ENCODE measurements at regions not wholly inside any gene's neighbourhood (a gene's known extent, or its start where the extent isn't known, plus 50 kb on each side); places are given as distances from the start of the nearest gene placed in this dataset.

DNA sequence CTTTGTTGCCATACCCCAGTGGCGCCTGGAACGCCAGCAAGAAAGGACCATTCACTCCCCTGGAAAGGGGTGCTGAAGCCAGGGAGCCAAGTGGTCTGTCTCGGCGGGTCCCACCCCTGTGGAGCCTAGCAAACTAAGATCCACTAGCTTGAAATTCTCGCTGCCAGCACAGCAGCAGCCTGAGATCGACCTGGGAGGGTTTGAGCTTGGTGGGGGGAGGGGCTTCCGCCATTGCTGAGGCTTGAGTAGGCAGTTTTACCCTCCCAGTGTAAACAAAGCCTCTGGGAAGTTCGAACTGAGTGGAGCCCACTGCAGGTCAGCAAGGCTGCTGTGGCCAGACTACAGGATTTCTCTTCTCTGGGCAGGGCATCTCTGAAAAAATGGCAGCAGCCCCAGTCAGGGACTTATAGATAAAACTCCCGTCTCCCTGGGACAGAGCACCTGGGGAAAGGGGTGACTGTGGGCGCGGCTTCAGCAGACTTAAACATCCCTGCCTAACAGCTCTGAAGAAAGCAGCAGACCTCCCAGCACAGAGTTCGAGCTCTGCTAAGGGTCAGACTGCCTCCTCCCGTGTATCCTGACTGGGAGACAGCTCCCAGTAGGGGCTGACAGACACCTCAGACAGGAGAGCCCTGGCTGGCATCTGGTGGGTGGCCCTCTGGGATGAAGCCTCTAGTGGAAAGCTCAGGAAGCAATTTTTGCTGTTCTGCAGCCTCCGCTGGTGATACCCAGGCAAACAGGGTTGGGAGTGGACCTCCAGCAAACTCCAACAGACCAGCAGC lies 281.1 kb upstream of the SP4 start:
- no peak for DNase-seq (ENCODE audit: low spot score)

DNA sequence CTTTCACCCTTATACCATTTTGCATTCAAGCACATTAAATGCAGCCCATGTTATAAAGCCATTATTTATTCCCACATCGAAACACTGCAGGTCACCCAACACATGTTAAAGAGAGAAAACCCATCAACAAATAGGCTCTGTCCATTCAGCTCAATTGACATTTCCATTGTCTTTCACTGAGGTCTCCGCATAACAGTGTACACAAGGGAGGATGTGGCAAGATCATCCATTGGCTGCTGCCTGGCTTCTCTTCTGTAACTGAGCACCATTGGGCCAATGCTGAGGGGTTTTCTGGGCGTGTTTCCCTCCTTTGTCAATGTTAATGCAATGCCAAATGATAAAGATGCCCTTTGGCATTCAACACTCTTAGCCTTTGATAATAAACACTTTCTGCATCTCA lies 278.1 kb upstream of the SP4 start:
- DNase-seq (ENCODE audit: low spot score) = no peak

DNA sequence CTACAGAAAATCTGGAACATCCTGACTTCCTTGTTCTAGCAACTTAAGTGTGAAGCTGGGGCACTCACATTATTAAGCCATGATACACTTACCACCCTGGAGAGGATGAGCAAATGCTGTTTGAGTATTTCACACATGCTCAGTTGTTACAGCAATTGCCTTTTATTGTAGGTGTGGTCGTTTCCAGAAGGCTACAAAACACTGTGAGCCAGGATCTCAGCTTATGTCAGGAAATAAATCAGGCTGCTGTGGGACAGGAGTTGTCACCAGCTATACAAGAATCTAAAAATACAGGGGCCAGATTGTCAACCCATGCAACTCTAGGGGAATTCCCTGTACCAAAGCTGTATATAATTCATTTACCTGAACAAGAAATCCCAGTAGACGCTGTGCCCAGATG lies 273.3 kb upstream of the SP4 start:
- DNase-seq (ENCODE audit: low spot score) = no peak

DNA sequence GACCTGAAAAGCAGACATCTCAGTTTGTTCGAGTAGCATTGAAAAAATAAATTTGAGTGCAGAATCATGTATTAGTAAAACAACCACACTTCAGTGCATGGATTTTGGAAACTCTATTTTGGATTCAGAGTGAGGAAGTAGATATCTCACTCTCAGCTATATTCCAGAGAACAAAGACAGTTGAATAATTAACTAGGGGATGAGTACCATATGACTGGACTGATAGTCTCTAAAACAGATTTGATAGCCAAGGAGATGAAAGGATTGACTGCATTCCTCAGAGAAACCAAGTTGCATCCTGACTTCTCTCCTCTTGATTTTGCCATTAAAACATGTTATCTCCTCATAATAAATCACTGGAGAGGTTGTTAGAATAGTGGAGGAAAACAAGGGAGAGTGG lies 268.4 kb upstream of the SP4 start:
- no peak for DNase-seq (ENCODE audit: low spot score)

DNA sequence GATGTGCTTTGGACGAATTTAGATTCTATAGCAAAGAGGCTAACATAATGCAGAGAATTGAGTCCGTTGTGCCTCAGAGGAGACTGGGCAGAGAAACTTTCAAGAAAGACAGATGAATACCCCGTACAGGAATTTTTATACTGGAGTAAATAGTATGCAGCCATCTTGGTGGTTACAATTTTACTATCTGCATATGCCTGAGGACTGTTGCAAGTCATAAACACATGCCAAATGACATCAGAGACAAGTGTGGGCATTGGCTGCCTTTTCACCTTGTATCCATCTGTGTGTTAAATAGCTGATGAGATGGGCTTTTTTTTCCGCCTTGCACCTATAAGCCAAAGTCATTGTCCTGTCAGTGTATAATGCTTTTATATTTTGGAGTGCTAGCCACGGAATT lies 267.5 kb upstream of the SP4 start:
- no peak for DNase-seq (ENCODE audit: low spot score)

DNA sequence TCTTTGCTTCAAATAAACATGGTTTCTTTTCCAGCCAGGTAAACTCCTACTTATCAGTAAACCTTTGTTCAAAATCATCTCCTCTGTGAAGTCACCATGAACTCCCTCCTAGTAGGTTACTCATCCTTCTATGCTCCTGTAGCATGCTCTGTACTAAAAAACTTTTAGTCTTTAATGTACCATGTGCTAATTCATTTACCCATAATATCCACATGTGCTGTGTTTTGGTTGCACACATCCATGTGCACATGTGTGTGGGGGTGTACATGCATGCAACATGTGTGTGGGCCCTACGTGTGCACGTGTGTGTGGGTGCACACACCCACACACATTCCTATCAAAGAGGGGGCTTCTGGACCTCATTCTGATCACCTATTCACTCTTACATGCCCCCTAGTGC lies 259.9 kb upstream of the SP4 start:
- no peak for DNase-seq (ENCODE audit: low spot score)

DNA sequence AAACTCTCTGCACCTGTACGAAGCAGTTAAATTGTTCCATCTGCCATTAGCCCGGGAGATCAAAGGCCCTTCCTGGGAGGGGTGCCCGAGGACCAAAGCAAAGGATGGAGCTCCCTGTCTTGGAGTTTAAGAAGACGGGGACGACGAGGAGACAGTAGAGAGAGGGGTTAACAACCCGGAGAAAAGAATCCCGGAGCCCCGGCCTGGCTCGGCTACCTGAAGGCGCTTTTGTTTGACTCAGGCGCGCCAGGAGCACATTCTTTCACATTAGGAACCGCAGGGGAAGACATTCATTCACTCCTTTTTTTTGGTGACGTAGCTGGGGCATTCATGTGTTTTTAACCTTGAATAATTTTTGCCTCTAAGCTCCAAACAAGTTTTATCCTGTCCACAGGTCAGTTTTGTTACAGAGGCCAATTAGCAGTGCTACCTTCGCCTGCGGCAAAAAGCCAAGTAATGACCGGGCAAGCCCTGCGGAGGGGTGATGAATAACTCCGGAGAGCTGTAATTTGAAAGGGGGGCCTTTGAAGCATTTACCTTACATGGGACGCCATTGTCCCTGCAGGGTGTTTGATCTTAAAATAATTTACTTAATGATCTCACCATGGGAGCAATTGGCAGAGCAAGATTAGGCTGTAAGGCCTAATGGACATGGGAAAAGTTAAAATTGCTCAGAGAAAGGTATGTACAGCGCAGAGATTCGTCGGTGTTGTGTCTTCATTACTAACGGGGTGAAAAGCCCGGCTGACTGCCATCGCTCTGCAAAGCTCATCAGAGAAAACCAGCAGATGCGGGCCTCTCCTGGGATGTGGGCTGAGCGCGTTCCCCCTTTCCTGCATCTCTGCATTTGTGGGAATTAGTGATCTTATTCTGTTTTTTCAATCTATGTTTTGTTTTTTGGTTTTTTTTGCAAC lies 258.0 kb upstream of the SP4 start:
- no peak for DNase-seq (ENCODE audit: low spot score)

DNA sequence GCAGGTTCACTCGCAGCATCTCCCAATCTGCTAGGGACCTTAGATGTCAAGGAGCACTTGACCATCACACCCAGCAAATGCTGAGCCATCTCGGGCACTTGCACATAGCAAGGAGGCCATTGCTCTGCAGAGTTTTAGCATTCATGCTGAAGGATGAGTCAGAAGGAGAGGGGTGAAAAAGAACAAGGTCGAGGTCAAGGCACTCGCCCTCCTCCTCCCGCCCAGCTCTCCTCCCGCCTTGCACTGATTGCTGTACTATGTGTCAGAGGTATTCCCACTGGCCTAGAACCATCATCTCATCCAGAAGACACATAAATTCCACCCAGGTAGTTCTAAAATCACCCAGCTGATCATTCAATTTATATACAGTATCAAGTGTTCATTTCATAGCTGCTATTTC lies 255.1 kb upstream of the SP4 start:
- DNase-seq (ENCODE audit: low spot score) = no peak

DNA sequence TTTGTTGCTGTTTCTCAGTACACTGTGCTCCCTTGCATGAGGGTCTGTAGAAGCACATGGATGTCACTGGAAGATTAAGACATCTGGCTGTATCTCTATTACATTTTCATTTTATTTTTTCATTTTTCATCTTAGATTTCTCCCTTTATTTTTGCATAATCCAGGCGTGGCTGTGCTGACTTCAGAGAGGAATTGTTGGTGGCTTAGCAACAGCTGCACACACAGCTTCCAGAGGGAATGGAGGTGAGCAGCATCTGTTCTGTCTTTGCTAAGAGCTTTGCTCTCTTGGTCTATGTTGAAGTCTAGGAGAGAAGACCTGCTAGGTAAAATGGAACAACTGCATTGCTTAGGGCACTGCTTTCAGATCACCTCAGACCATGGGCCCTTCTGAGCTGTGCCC lies 254.4 kb upstream of the SP4 start:
- no peak for DNase-seq (ENCODE audit: low spot score)

DNA sequence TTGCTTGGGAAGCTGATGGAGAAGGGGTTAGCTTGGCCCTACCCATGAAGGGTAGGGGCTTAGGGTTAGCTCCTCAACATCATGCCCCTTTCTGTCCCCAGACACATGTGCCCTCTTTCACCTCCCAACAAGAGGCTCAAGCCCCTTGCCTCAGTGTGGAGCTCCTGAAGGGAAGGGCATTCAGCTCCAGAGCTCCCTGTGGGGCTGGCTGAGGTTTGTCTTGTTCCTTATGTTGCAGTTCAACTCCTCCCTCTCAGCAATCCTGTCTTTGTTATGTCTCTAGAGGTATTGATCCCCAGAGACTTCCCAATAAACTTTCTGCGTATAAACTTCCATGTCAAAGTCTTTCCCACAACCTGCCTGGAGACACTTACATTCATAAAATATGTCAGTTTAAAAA lies 252.2 kb upstream of the SP4 start:
- DNase-seq (ENCODE audit: low spot score) = no peak

DNA sequence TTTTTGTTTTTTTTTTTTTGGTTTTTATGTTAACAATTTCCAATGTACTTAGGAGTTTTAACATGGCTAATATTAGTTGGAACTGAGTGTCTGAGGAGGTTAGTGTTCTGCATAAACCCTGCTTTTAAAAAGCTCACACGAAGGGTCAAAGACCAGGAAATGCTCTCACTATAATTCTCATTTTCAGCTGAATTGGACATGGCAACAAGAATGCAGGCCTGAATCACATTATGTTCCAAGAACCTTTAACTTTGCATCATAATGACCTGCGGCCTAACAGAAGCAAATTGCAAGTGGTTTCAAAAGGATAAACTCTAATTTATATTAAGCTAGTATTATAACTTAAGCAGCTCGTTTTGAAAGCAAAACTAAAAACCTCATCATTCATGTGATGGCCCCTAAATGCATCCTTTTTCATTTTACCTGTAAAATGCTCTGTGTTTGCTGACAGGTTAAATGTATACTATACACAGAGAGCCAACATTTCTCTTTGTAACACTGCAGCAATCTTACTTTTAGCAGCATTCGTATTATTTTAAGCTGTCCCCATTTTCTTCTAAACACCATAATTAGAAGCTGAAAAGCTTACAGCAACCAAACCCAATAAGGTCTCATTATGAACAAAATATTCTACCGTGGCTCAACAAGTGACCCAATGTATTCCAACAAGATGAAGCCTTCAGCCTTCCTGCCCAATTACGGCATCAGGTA lies 242.8 kb upstream of the SP4 start:
- DNase-seq (ENCODE audit: low spot score) = no peak

DNA sequence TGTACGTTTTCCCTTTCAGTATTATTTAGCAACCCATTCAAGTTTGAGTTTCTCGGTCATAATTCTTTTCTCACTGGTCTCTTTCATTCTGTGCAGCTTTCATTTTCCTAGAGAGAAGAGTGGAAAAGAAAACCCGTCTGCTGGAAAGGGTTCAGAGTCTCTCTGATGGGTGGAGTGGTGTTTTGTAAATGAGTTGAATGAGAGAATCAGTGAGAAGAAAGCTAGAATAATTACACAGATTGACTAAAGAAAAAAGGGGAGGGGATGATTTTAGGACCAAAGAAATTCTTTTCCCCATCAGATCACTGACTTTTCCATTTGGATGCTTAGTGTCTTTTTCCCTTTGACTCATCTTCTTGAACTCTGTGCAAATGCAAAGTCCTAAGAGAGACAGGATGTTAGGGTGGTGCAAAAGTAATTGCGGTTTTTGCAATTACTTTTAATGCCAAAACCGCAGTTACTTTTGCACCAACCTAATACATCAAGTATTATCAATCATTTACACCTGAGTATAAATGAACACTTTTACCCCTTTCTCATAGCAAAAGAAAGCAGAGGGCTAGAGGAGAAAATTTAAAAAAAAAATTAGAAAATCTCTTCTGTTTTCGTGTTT lies 242.1 kb upstream of the SP4 start:
- DNase-seq (ENCODE audit: low spot score) = no peak

DNA sequence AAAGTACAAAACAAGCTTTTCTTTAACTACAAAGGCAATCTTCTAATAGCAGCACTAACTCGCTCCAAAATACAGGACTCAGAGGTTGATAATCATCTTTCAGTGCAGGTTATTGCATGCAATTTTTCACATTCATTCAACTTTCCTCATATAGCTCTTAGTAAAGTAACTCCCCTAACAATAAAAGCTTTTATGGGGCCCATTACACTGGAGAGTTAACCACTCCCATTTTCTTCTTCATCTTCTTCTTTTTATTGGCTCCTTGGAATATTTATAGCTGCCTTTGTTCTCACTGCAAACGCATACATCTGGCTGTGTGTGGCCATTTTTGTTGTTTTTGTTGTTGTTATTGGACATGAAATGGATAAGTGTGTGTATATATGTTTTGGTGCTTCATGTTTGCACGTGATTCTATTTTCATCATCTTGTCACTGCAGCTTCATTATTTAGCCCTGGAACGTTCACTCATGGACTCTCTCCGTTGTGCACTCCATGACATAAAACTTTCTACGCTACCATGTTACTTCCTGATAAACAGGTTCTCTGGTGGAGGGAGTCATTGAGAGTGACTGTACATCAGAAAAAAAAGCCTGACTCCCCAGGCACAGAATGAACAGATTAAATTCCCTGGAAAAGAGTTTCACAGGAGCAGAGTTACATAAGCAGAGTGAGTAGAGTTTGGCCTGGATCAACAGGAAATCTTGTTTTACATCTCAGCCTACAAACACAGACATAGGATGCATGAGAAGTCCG lies 236.4 kb upstream of the SP4 start:
- no peak for DNase-seq (ENCODE audit: low spot score)

DNA sequence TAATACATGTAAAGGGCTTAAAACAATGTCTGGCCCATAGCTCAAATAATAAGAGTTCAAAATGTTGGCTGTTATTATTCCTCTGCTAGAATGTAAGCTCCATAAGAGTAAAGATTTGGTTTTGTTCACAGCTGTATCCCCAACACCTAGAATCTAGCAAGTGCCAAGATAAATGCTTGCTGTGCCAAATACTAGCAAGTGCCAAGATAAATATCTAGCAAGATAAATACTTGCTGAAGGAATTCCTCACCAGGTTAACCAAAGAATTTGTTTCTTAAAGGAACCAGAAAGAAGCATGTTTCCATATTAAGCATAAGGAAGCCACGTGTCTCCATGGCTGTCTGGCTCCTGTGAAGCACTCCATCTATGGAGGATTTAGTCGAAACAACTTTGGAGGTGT lies 235.2 kb upstream of the SP4 start:
- no peak for DNase-seq (ENCODE audit: low spot score)

DNA sequence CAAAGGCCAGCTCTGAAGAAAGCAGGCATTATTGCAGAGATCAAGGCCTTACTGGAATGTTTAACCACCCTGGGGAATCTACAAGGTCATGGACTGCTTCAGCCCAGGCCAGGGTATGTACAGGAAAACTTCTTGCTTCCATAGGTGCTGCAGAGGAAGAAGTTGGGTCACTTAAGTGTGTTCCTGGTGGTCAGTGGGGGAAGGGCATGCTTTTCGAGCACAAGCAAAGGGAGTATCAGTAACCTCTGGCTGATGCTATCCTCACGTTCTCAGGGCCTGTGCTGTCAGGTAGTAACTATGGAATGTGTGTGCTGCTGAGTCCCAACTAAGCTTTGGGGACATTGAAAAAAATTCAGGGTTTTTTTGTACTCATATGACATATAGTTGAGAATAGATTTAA lies 234.0 kb upstream of the SP4 start:
- DNase-seq (ENCODE audit: low spot score) = no peak

DNA sequence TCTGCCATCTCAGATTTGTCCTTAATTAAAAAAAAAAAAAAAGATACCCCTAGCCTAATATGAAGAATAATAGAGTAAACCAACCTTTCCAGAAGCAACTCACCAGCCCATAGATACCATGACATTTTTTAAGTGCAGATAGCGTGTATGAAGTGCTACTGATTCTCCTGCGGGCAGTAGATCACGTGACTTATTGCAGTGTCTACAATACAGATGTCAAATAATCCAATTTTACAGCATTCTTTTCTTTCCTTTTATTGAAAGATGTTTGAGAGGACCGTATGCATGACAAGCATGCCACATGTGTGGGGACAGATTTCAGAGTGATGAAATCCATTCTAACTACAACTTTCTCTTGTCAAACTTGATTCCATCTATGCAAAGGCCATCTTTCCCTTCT lies 232.9 kb upstream of the SP4 start:
- DNase-seq (ENCODE audit: low spot score) = no peak

DNA sequence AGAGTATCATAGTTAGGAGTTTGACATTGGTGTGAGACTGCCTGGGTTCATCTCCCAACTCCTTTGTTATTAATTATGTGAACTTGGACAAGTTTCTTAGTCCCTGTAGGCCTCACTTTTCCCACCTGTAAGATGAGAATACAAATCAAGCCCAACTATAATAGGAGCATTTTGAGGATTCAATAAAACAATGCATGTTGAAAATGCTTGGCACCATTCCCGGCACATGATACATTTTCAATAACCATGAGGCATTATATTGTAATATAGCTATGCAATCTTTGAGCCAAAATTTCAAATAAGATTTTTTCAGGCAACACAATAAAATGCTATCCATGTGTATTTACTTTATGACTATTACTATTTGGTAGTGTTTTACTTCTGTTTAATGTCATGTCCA lies 229.0 kb upstream of the SP4 start:
- no peak for DNase-seq (ENCODE audit: low spot score)

DNA sequence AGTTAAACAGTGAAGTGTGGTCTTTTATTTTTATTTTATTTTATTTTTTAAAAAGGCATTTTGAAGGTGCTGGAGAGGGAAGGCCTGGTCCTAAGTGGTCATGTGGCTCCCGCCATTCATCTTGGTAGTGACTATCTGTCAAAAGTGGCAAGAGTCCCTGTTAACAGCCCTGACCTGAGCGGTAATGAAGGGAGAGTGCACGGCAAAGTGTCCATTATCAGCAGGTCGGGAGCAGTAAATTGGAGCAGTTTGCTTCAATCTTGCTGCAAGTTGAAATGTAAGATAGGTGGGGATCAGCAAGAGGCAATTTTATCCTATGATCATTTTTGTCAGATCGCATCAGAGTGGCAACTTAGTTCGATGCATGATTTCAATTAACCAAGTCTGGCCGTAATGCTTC lies 227.4 kb upstream of the SP4 start:
- DNase-seq (ENCODE audit: low spot score) = no peak

DNA sequence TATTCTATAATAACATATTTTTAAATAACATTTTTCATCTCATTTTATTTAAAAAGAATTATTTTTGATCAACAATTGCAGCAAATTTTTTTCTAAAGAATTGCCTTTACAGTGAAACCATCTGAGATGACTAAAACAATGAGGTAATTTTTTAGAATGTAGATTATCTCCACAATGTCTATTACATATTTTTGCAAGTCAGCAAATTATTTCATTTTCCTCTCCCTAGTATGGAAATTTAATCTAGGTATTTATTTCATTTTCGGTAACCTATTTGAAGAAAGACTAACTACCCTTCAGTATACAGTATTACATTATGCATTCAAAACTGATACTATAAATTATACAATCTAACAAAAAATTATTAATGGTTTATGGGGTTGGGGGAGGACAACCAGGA lies 213.2 kb upstream of the SP4 start:
- no peak for DNase-seq (ENCODE audit: low spot score)

DNA sequence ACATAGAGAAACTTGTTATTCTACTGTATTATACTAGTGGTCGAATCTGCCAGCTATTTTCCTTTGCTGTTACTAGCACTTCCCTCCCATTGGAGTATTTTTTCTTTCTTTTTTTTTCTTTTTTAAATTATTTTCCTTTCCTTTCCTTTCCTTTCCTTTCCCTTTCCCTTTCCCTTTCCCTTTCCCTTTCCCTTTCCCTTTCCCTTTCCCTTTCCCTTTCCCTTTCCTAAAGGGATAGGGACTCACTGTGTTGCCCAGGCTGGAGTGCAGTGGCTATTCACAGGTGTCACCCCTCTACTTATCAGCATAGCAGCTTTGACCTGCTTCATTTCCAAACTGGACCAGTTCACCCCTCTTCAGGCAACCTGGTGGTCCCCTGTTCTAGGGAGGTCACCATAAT lies 212.6 kb upstream of the SP4 start:
- DNase-seq (ENCODE audit: low spot score) = no peak

DNA sequence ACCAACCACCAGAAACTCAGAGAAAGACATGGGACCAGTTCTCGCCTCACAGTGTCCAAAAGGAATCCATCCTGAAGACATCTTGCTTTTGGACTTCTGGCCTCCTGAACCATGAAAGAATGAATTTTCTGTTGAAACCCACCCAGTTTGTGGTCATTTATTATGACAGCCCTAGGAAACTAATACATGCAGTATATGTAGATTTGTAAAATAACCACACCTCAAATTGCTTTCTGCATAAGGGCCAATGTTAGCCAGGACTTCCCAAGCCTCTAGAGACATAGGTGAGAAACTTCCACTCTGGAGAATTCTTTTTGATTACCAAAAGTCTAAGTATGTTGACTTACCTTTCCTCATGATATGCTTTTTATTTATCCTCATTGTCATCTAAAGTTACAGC lies 210.5 kb upstream of the SP4 start:
- DNase-seq (ENCODE audit: low spot score) = no peak

DNA sequence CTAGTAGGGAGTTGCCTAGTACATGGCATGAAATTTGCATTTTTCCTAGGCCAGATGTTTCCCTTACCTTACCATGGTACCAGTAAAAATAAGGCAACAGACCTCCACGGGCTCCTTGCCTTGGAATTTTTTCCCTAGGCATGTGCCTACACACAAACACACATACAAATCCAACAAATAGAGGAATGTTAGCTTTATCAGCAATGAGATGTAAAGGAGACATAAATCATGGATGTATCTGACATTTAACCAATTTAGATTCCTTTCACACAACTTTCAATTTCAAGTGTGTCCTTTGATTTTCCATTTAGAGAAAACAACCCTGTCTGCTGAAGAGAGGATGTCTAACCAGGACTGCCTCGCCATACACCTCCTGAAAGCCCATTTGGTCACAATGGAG lies 209.7 kb upstream of the SP4 start:
- DNase-seq (ENCODE audit: low spot score) = no peak

All from GM03348 (cell line).